Erythroblast (primary cell): ENCODE measurements at regions not wholly inside any gene's neighbourhood (a gene's known extent, or its start where the extent isn't known, plus 50 kb on each side); places are given as distances from the start of the nearest gene placed in this dataset.
"Not testable (repeated sequence)": the region's sequence is repeated elsewhere in the genome, so short reads cannot be mapped to it uniquely, and the experiment has no call there.

Experiments used
- DNase-seq, 2 experiments: peaks; one replicate each; lab custom pipeline; 2025; lab: John Stamatoyannopoulos, UW
- GATA1 ChIP-seq: IDR thresholded peaks from 2 replicates; pipeline ENCODE4 v1.6.1; 2011; ENCODE audit warnings: low read depth, mild to moderate bottlenecking, control low read depth, low read length, moderate library complexity
- POLR2A ChIP-seq: IDR thresholded peaks from 2 replicates; pipeline ENCODE4 v1.6.1; 2011; ENCODE audit warnings: mild to moderate bottlenecking, low read length

GRCh38 chr13:23966221-23966690 lies 69.0 kb upstream of the C1QTNF9B start:
- DNase-seq = no peak
- TF ChIP-seq POLR2A = no peak
- no peak for TF ChIP-seq GATA1

- TF ChIP-seq GATA1 = no peak
- TF ChIP-seq POLR2A = no peak
- DNase-seq = no peak
These were observed 69.7 kb upstream of the C1QTNF9B start for GRCh38 chr13:23966691-23967615.

- not testable (repeated sequence) for DNase-seq
These were observed 70.5 kb upstream of the C1QTNF9B start for GRCh38 chr13:23967792-23968191.

GRCh38 chr13:23969647-23970046 lies 72.3 kb upstream of the C1QTNF9B start:
- no peak for TF ChIP-seq GATA1
- no peak for TF ChIP-seq POLR2A
- DNase-seq = no peak

- DNase-seq = peak; percentile 9 to 20
- TF ChIP-seq GATA1 = no peak
- no peak for TF ChIP-seq POLR2A
These were observed 82.3 kb upstream of the C1QTNF9B start for GRCh38 chr13:23979361-23980159.

- peak; percentile 60 to 67 for DNase-seq
- no peak for TF ChIP-seq GATA1
- TF ChIP-seq POLR2A = no peak
These were observed 82.9 kb upstream of the C1QTNF9B start for GRCh38 chr13:23980160-23980551.

GRCh38 chr13:23983671-23984070 lies 86.4 kb upstream of the C1QTNF9B start:
- TF ChIP-seq POLR2A (no peak), GATA1 (no peak)
- DNase-seq = no peak

GRCh38 chr13:23984546-23984945 lies 87.2 kb upstream of the C1QTNF9B start:
- DNase-seq = no peak
- TF ChIP-seq GATA1 (no peak), POLR2A (no peak)

GRCh38 chr13:23985060-23985459 lies 87.8 kb upstream of the C1QTNF9B start:
- DNase-seq = no peak

GRCh38 chr13:23985839-23986238 lies 88.5 kb upstream of the C1QTNF9B start:
- TF ChIP-seq GATA1 = no peak
- TF ChIP-seq POLR2A = no peak
- DNase-seq = no peak

More at GRCh38 chr13:23985060-23985459, 87.8 kb upstream of the C1QTNF9B start:
- no peak for TF ChIP-seq POLR2A
- TF ChIP-seq GATA1 = no peak

GRCh38 chr13:23986619-23987018 lies 89.3 kb upstream of the C1QTNF9B start:
- TF ChIP-seq POLR2A = no peak
- no peak for DNase-seq

GRCh38 chr13:23987331-23987894 lies 90.1 kb upstream of the C1QTNF9B start:
- no peak for DNase-seq
- TF ChIP-seq GATA1 = no peak
- no peak for TF ChIP-seq POLR2A

- TF ChIP-seq POLR2A = no peak
- no peak for TF ChIP-seq GATA1
- DNase-seq = no peak
These were observed 91.3 kb upstream of the C1QTNF9B start for GRCh38 chr13:23988546-23989122.
